Activated T-helper 2 cell treated with anti-CD3 and anti-CD28 coated beads, Interferon-gamma antibody, Interleukin-2, Interleukin-4, amounts not matched to agents 10 μg/mL and 5 μg/mL and 100 μg/mL, durations not matched to agents 14 hours and 24 hours and 36 hours (primary cell): ENCODE measurements at regions not wholly inside any gene's neighbourhood (a gene's known extent, or its start where the extent isn't known, plus 50 kb on each side); places are given as distances from the start of the nearest gene placed in this dataset.

ENCODE experiments used
- DNase-seq: peaks from one replicate; pipeline ENCODE4 v3.0.0; 2021; ENCODE audit warnings: low spot score
- H3K27ac Mint-ChIP-seq: one replicate; pipeline ENCODE4 v1.8.0; 2021; ENCODE audit warnings: mixed read lengths
- H3K27me3 Mint-ChIP-seq: one replicate; pipeline ENCODE4 v1.8.0; 2021; ENCODE audit warnings: low read depth, mixed read lengths
- H3K36me3 Mint-ChIP-seq: one replicate; pipeline ENCODE4 v1.8.0; 2021; ENCODE audit warnings: low read depth, mixed read lengths
- H3K4me1 Mint-ChIP-seq: one replicate; pipeline ENCODE4 v1.8.0; 2021; ENCODE audit warnings: low read depth, mixed read lengths
- H3K4me3 Mint-ChIP-seq: one replicate; pipeline ENCODE4 v1.8.0; 2021; ENCODE audit warnings: low read depth, mild to moderate bottlenecking, moderate library complexity, mixed read lengths
- H3K9me3 Mint-ChIP-seq: one replicate; pipeline ENCODE4 v1.8.0; 2021; ENCODE audit warnings: mixed read lengths
- intact Hi-C: fragments of 100-400 bp; cut with micrococcal nuclease; formaldehyde crosslinking; loops from one replicate; pipeline ENCODE4 v1.15.1; 2023

DNA sequence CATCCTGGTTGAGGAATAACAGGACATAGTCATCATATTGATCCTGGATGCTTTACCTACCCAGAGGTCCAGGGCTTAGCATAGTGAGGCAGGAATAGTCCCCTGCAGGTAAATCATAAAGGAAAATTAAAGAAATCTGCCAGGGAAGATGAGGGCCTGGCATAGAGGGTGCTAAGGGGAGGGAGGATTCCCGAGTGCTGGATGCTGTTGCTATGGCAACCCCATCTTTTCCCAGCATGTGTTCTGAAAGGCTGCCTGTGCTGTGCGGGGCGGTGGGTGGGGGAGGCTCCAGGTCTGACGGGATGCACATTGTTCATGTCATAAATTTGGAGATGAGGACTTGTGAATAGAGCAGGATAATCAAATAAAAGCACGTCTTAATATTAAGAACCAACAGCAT lies 212.6 kb upstream of the PCSK2 start:
- Mint-ChIP-seq H3K36me3 (no peaks in the 10 kb centered on the region), H3K9me3 (no peaks in the 10 kb centered on the region), H3K4me1 (no peaks in the 10 kb centered on the region), H3K4me3 (no peak overlapping the region), H3K27me3 (no peaks in the 10 kb centered on the region), H3K27ac (no peak overlapping the region)
- no peak for DNase-seq
- intact Hi-C loops: no loop called here

DNA sequence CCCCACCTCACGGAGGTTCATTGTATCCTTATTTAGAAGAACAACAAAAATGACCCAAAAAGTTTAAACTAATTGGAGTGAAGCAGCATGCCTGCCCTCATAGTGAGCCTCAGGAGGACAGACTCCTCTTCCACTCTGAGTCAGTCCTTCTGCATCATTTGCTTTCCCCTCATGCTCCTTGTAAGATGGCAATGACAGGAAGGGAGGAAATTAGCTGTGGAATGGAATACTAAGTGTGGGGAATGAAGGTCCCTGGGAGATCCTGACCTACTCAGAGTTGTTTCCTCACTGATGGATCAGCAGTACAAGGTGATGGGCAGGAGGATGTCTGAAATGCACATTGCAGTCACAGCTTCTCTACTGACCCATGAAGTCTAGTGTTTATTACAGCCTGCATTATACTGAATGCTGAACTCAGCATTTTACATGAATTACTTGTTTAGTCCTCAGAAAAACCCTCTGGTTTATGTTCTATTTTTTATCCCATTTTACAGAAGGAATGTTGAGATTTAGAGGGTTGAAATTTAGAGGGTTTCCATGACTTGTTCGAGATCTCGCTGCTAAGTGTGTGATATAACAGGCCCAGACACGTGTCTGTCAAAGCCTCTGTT lies 212.0 kb upstream of the PCSK2 start:
- Mint-ChIP-seq H3K27me3 (no peaks in the 10 kb centered on the region), H3K9me3 (no peaks in the 10 kb centered on the region), H3K36me3 (no peaks in the 10 kb centered on the region), H3K27ac (no peak overlapping the region), H3K4me3 (no peak overlapping the region), H3K4me1 (no peaks in the 10 kb centered on the region)
- DNase-seq: no peak
- intact Hi-C loops: no loop called here

DNA sequence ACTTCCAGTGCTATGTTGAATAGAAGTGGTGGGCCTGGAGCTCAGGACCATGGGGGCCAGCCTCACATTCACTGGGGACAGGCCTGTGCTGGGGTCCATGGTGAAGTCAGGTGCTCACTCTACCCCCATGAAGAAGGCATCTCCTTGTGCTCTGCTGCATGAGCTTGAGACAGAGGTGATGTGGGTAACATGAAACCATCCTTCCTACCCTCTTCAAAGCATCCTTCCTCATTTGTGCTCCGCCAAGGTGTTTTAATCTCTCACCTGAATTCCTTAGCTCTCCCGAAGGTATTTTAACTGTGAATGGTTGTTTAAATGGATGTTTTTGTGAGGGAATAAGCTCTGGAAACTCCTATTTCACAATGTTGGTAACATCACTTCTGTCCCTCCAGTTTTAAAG lies 209.6 kb upstream of the PCSK2 start:
- no peaks in the 10 kb centered on the region for H3K27me3 Mint-ChIP-seq
- DNase-seq: no peak
- H3K27ac Mint-ChIP-seq: no peak overlapping the region
- H3K9me3 Mint-ChIP-seq: no peaks in the 10 kb centered on the region
- no peak overlapping the region for H3K4me3 Mint-ChIP-seq
- H3K36me3 Mint-ChIP-seq: no peaks in the 10 kb centered on the region
- no peaks in the 10 kb centered on the region for H3K4me1 Mint-ChIP-seq
- intact Hi-C loops: no loop called here

DNA sequence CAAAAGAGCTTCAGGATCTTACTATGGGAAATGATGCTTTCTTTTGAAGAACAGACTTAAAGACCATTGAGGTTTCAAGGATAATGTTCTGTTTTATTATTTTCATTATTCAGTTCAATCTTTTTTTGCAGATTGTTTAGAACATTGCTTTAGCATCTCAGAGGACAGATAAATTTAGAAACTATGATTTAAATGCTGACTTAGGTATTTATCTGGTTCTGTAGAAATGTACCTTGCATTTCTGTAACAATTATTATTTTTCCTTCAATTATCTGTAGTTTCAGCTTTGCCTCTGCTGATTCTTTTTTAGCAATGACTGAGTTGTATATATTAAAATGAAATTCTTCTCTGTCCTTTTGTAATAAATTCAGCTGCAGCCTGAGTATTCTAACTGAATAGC lies 205.4 kb upstream of the PCSK2 start:
- Mint-ChIP-seq H3K27ac (no peak overlapping the region), H3K36me3 (no peaks in the 10 kb centered on the region), H3K9me3 (no peaks in the 10 kb centered on the region), H3K27me3 (no peaks in the 10 kb centered on the region), H3K4me3 (no peak overlapping the region), H3K4me1 (no peaks in the 10 kb centered on the region)
- no peak for DNase-seq
- intact Hi-C loops: no loop called here

DNA sequence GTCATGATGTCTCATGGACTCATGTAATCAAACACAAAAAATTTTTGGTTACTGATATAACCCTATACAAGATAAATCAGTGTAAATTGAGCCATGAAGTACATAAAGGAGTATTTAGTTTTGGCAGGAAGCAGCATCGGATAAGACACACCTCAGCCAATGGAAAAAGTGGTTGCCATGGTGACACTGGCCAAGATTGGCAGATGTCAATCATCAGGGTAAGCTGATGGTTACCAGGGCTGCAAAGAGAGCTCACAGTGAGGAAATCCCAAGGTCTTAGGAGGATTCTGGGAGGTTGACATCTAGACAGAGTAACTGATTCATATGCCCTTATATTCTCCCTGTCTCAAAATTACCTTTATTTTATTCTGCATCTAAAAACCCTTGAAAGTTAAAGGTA lies 203.8 kb upstream of the PCSK2 start:
- H3K9me3 Mint-ChIP-seq: peaks cover 8% of the 10 kb centered on the region
- intact Hi-C loops: no loop called here

DNA sequence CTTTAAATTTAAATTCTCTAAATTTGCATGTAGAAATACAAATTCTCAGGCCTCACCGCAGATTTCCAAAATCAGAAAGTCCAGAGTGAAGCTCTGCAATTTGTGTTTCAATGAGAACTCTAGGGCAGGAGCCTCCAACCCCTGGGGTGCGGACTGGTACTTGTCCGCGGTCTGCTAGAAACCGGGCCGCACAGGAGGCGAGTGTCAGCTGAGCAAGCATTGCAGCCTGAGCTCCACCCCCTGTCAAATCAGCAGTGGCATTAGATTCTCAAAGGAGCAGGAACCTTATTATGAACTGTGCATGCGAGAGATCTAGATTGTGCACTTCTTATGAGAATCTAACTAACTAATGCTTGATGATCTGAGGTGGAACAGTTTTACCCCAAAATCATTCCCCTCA lies 203.0 kb upstream of the PCSK2 start:
- Mint-ChIP-seq H3K27me3 (no peaks in the 10 kb centered on the region), H3K4me1 (no peaks in the 10 kb centered on the region), H3K9me3 (peaks cover 10% of the 10 kb centered on the region), H3K4me3 (no peak overlapping the region), H3K27ac (no peak overlapping the region), H3K36me3 (no peaks in the 10 kb centered on the region)
- intact Hi-C loops: no loop called here
- DNase-seq: no peak

More for the DNA sequence above, 203.8 kb upstream of the PCSK2 start:
- no peak for DNase-seq
- Mint-ChIP-seq H3K4me1 (no peaks in the 10 kb centered on the region), H3K27ac (no peak overlapping the region), H3K36me3 (no peaks in the 10 kb centered on the region), H3K4me3 (no peak overlapping the region), H3K27me3 (no peaks in the 10 kb centered on the region)

DNA sequence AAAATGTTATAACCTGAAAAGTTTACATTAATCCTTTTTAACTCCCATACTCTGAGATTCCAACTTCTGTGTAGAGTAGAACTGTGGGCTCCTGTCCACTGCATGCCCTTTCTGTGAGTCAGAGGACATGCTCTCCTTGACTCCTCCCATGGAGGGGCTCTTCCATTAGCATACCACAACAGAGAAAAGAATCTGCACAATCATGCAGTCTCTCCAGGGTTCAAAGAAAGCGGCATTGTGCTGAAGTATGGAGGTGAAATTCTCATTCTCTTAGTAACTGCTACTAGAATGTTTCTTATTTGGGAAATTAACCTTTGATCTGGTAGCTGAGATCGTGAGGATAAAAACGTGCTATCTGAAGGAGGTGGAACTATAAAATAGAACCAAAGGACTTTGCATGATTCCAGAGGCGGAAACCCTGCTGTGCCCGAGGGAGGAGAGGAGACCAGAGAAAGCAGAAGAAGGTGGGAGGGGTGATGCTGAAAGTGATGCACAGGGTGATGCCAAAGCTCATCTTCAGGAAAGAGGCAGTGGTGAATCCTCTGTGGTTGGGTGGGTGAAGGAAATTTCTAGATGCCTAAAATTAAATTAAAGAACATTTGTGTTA lies 202.2 kb upstream of the PCSK2 start:
- DNase-seq: no peak
- H3K4me3 Mint-ChIP-seq: no peak overlapping the region
- H3K27ac Mint-ChIP-seq: no peak overlapping the region
- H3K4me1 Mint-ChIP-seq: no peaks in the 10 kb centered on the region
- no peaks in the 10 kb centered on the region for H3K36me3 Mint-ChIP-seq
- no peaks in the 10 kb centered on the region for H3K27me3 Mint-ChIP-seq
- intact Hi-C loops: no loop called here
- H3K9me3 Mint-ChIP-seq: peaks cover 10% of the 10 kb centered on the region

DNA sequence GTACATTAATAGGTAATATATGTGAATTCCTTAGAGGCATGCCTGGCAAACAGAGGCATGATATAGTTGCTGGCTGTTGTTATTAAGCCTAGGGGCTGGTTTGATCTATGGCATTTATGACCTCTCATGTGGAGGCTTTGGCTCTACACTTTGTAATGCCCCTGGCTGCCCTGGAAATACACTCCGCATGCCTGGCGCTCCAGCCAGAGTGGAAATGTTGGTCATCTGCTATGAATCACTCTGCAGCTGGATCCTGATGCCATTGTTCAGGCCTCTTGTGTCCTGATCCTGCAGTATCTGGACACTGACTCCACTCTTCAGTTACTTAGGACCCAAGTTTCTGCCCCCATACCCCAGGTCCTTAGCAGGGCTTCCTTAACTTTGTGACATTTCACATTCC lies 200.5 kb upstream of the PCSK2 start:
- no peak for DNase-seq
- no peak overlapping the region for H3K4me3 Mint-ChIP-seq
- H3K4me1 Mint-ChIP-seq: no peaks in the 10 kb centered on the region
- no peak overlapping the region for H3K27ac Mint-ChIP-seq
- no peaks in the 10 kb centered on the region for H3K36me3 Mint-ChIP-seq
- H3K9me3 Mint-ChIP-seq: peaks cover 10% of the 10 kb centered on the region
- no peaks in the 10 kb centered on the region for H3K27me3 Mint-ChIP-seq
- intact Hi-C loops: no loop called here

DNA sequence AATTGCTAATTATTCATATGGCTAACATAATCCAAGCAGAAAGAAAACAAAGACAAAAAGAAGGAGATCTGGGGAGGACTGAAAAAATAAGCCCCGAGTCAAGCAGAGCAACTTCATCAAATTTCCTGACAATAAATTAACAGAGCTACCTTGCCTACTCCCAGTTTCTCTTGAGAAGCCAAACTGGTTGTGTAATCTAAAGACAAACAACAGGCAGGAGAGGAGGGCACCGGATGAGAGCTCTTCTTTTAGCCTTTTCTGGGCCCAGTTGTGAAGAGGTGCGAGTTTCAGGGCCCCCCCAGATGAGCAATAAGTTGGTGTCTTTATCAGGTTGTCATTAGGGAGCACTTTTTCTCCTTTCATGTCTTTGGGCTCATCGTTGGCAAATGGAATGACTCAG lies 197.1 kb upstream of the PCSK2 start:
- intact Hi-C loops: loop anchor here (10.0 kb wide), 1 partner anchor 55 kb away; no protein-coding TSS in a partner anchor
- Mint-ChIP-seq H3K9me3 (peaks cover 13% of the 10 kb centered on the region), H3K4me3 (no peak overlapping the region), H3K27me3 (no peaks in the 10 kb centered on the region), H3K27ac (no peak overlapping the region), H3K36me3 (no peaks in the 10 kb centered on the region), H3K4me1 (no peaks in the 10 kb centered on the region)
- DNase-seq: no peak

DNA sequence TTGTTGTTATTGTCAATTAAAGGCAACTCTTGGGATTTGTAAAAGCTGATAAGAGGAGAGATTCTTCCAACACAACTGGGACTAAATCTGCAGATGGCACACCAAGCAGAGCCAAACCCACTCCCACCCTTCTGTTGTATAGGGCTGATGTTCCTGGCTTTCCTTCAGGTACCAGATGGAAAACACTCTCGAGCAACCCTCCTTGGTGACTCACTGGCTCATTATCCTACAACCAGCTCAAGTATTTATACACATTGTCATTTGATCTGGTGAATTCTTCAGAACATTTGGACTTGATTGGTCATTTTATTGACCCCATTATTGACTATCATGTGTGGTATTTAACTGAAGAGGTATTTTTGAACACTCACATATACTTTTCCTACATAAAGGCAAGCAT lies 190.3 kb upstream of the PCSK2 start:
- no peak for DNase-seq
- intact Hi-C loops: loop anchor here (10.0 kb wide), 1 partner anchor 62 kb away; no protein-coding TSS in a partner anchor
- peaks cover 3% of the 10 kb centered on the region for H3K9me3 Mint-ChIP-seq
- no peak overlapping the region for H3K27ac Mint-ChIP-seq
- no peaks in the 10 kb centered on the region for H3K27me3 Mint-ChIP-seq
- no peak overlapping the region for H3K4me3 Mint-ChIP-seq
- no peaks in the 10 kb centered on the region for H3K36me3 Mint-ChIP-seq
- H3K4me1 Mint-ChIP-seq: no peaks in the 10 kb centered on the region

DNA sequence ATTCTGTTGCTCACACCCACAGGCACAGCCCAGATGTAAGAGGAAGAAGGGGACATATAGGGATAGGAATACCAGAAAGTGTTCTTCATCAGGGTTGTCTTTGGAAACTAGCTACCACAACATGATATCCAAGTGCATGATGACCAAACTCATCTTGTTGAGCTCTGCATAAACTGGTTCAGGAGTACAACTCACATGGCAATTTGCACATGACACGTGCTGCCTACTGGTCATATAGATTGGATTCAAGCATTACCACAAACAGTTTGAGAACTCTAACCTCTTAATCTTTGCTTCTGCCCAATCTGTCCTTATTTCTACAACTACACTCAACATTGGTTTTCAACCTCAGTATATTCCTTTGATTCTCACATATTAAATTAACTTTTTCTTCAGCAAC lies 184.7 kb upstream of the PCSK2 start:
- no peaks in the 10 kb centered on the region for H3K36me3 Mint-ChIP-seq
- intact Hi-C loops: no loop called here
- no peak overlapping the region for H3K27ac Mint-ChIP-seq
- H3K4me3 Mint-ChIP-seq: no peak overlapping the region
- DNase-seq: no peak
- H3K27me3 Mint-ChIP-seq: no peaks in the 10 kb centered on the region
- no peaks in the 10 kb centered on the region for H3K4me1 Mint-ChIP-seq
- peaks cover 4% of the 10 kb centered on the region for H3K9me3 Mint-ChIP-seq

DNA sequence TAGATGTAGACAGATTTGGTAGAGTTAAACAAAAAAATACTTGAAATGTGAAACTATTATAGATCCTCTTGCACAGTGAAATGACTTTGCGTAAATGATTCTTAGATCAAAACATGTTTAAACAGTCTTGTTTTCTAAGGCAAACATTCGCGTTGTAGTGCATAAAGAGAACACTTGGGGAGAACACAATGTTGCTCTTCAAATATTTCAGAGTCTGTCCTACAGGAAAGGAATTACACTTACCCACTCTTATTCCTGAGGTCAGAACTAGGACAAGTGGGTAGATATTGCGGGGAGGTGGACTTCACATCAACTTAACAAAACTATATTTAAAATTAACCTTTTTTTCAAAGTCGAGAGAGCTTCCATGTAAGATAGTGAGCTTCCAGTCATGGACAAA lies 183.5 kb upstream of the PCSK2 start:
- H3K36me3 Mint-ChIP-seq: no peaks in the 10 kb centered on the region
- H3K4me3 Mint-ChIP-seq: no peak overlapping the region
- no peak for DNase-seq
- intact Hi-C loops: no loop called here
- no peaks in the 10 kb centered on the region for H3K27me3 Mint-ChIP-seq
- peaks cover 4% of the 10 kb centered on the region for H3K9me3 Mint-ChIP-seq
- H3K4me1 Mint-ChIP-seq: no peaks in the 10 kb centered on the region
- H3K27ac Mint-ChIP-seq: no peak overlapping the region

DNA sequence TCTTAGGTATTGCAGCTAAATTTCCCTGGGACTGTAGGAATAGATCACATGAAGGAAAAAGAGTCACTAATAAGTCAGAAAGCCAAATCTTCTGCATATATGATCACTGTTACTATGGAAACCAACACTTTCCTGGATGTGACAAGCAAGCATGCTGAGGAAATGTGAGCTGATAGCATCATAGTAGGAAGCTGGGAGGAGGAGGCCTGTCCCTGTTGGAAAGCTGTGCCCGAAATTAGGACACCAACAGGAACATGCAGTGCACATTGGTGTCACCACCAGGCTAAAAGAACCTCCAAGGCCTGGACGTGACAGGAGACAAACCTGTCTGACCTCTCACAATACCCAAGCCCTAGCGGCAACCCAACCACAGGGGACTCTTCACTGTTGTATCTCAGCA lies 181.9 kb upstream of the PCSK2 start:
- H3K27ac Mint-ChIP-seq: no peak overlapping the region
- intact Hi-C loops: no loop called here

DNA sequence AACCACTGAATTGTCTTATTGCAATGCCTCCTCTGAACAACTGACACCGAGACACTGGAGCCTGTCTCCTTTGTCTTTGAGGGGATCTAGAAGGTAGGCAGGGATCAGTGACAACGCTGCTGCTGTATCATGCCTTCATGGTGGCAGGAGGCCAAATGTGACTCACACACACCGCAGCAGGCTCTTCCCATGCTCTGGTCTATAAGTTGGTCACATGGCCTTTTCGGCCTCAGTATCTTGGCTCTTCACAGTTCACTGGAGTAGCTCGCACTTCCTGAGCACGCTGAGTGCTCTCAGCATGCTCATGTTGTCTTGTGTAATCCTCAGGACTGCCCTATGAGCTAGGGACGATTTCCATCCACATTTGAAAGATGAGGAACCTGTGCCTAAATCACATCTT lies 167.4 kb upstream of the PCSK2 start:
- intact Hi-C loops: no loop called here
- Mint-ChIP-seq H3K36me3 (no peaks in the 10 kb centered on the region), H3K4me3 (no peak overlapping the region), H3K4me1 (no peaks in the 10 kb centered on the region), H3K27me3 (no peaks in the 10 kb centered on the region), H3K27ac (no peak overlapping the region), H3K9me3 (peaks cover 37% of the 10 kb centered on the region)
- no peak for DNase-seq

More for the DNA sequence above, 181.9 kb upstream of the PCSK2 start:
- Mint-ChIP-seq H3K4me1 (no peaks in the 10 kb centered on the region), H3K27me3 (no peaks in the 10 kb centered on the region), H3K4me3 (no peak overlapping the region), H3K9me3 (peaks cover 4% of the 10 kb centered on the region), H3K36me3 (no peaks in the 10 kb centered on the region)
- DNase-seq: no peak
